ENCODE measurements at regions not wholly inside any gene's neighbourhood (a gene's known extent, or its start where the extent isn't known, plus 50 kb on each side); places are given as distances from the start of the nearest gene placed in this dataset.

DNA sequence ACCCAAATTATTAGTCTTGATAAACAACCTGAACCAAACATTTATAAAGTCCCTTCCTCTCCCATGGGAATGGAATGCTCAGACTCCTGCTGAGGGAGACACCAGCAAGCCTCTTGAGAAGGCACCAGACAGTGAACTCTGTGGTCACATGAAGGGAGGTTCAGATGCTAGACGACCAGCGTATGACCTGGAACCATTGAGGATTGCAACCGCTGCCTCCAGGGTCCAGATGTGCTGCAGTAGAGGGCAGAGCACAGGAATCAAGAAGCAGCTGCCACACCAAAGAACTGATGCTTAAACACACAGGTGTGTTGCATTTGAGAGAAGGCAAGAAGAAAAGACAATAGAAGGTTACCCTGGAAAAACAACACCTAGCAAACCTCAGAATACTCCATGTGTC, 592.4 kb downstream of the AACS start:
- Mint-ChIP-seq H3K4me3 (no peak overlapping the region), H3K9me3 (no peaks in the 10 kb centered on the region), H3K4me1 (no peaks in the 10 kb centered on the region), H3K27me3 (no peaks in the 10 kb centered on the region), H3K36me3 (no peaks in the 10 kb centered on the region), H3K27ac (no peak overlapping the region)

- H3K27me3 Mint-ChIP-seq: no peaks in the 10 kb centered on the region
- no peaks in the 10 kb centered on the region for H3K4me1 Mint-ChIP-seq
- no peaks in the 10 kb centered on the region for H3K36me3 Mint-ChIP-seq
- no peak overlapping the region for H3K4me3 Mint-ChIP-seq
- H3K27ac Mint-ChIP-seq: no peak overlapping the region
- H3K9me3 Mint-ChIP-seq: peaks cover 3% of the 10 kb centered on the region
These were observed 609.5 kb downstream of the AACS start for GRCh38 chr12:125674554-125675338.

- Mint-ChIP-seq H3K36me3 (no peaks in the 10 kb centered on the region), H3K4me3 (no peak overlapping the region), H3K27ac (no peak overlapping the region), H3K4me1 (no peaks in the 10 kb centered on the region), H3K27me3 (no peaks in the 10 kb centered on the region), H3K9me3 (no peaks in the 10 kb centered on the region)
These were observed 611.1 kb downstream of the AACS start for GRCh38 chr12:125676366-125676765.

GRCh38 chr12:125677829-125678228, 612.6 kb downstream of the AACS start:
- H3K27me3 Mint-ChIP-seq: no peaks in the 10 kb centered on the region
- H3K4me1 Mint-ChIP-seq: no peaks in the 10 kb centered on the region
- no peaks in the 10 kb centered on the region for H3K9me3 Mint-ChIP-seq
- H3K36me3 Mint-ChIP-seq: no peaks in the 10 kb centered on the region
- H3K4me3 Mint-ChIP-seq: no peak overlapping the region
- H3K27ac Mint-ChIP-seq: no peak overlapping the region

DNA sequence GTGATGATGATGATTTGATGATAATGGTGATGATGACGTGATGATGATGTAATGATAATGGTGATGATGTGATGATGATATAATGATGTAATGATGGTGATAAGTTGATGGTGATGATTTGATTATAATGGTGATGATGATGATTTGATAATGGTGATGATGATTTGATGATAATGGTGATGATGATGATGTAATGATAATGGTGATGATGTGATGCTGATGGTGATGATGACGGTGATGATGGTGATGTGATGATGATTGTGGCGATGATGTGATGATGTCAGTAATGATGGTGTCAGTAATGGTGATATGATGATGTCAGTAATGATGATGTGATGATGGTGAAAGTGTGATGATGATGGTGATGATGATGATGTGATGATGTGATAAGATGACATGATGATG, 613.4 kb downstream of the AACS start:
- no peaks in the 10 kb centered on the region for H3K36me3 Mint-ChIP-seq
- no peak overlapping the region for H3K4me3 Mint-ChIP-seq
- no peaks in the 10 kb centered on the region for H3K4me1 Mint-ChIP-seq
- no peaks in the 10 kb centered on the region for H3K9me3 Mint-ChIP-seq
- no peak overlapping the region for H3K27ac Mint-ChIP-seq
- H3K27me3 Mint-ChIP-seq: no peaks in the 10 kb centered on the region

GRCh38 chr12:125683748-125684381, 618.6 kb downstream of the AACS start:
- peaks cover 2% of the 10 kb centered on the region for H3K27me3 Mint-ChIP-seq
- H3K4me3 Mint-ChIP-seq: no peak overlapping the region
- no peaks in the 10 kb centered on the region for H3K4me1 Mint-ChIP-seq
- H3K9me3 Mint-ChIP-seq: no peaks in the 10 kb centered on the region
- H3K27ac Mint-ChIP-seq: no peak overlapping the region
- no peaks in the 10 kb centered on the region for H3K36me3 Mint-ChIP-seq

DNA sequence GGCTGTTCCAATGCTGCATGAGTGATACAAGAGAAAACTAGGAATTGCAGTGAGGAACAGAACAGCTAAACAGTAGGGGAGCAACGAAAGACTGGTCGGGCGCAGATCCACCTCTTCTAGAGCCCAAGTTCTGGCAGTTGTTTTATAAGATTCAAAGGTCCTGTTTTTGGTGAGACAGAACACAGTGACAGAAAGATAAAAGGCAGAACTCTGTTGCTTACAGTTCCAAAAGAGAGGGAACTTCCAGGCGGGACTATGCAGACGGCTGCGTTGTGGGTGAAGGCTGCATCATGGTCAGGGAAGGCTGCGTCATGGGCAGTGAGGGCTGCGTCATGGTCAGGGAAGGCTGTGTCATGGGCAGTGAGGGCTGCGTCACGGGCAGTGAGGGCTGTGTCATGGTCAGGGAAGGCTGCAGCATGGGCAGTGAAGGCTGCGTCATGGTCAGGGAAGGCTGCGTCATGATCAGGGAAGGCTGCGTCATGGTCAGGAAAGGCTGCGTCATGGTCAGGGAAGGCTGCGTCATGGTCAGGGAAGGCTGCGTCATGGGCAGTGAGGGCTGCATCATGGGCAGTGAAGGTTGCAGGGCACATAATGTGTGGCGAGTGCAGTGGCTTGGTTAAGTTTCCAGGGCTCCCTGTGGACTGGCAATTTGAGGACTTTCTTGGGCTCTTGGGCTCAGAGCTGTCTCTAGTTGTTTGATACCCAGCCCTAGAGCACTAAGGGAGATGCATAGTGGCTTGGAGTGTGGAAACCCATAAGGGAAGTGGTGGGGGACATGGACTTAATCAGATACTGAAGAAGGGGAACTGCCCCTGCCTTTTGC, 619.9 kb downstream of the AACS start:
- Mint-ChIP-seq H3K4me1 (no peaks in the 10 kb centered on the region), H3K27me3 (peaks cover 2% of the 10 kb centered on the region), H3K9me3 (no peaks in the 10 kb centered on the region), H3K27ac (no peak overlapping the region), H3K4me3 (no peak overlapping the region), H3K36me3 (no peaks in the 10 kb centered on the region)

- no peaks in the 10 kb centered on the region for H3K9me3 Mint-ChIP-seq
- H3K36me3 Mint-ChIP-seq: no peaks in the 10 kb centered on the region
- peaks cover 2% of the 10 kb centered on the region for H3K27me3 Mint-ChIP-seq
- H3K27ac Mint-ChIP-seq: no peak overlapping the region
- no peaks in the 10 kb centered on the region for H3K4me1 Mint-ChIP-seq
- no peak overlapping the region for H3K4me3 Mint-ChIP-seq
These were observed 620.7 kb downstream of the AACS start for GRCh38 chr12:125685915-125686314.

- no peaks in the 10 kb centered on the region for H3K4me1 Mint-ChIP-seq
- H3K36me3 Mint-ChIP-seq: no peaks in the 10 kb centered on the region
- H3K4me3 Mint-ChIP-seq: no peak overlapping the region
- no peaks in the 10 kb centered on the region for H3K9me3 Mint-ChIP-seq
- H3K27ac Mint-ChIP-seq: no peak overlapping the region
- peaks cover 2% of the 10 kb centered on the region for H3K27me3 Mint-ChIP-seq
These were observed 622.2 kb downstream of the AACS start for GRCh38 chr12:125687403-125687802.

- H3K4me1 Mint-ChIP-seq: no peaks in the 10 kb centered on the region
- H3K27ac Mint-ChIP-seq: no peak overlapping the region
- H3K4me3 Mint-ChIP-seq: no peak overlapping the region
- peaks cover 2% of the 10 kb centered on the region for H3K27me3 Mint-ChIP-seq
- H3K9me3 Mint-ChIP-seq: no peaks in the 10 kb centered on the region
- no peaks in the 10 kb centered on the region for H3K36me3 Mint-ChIP-seq
These were observed 622.6 kb downstream of the AACS start for GRCh38 chr12:125687820-125688219.

GRCh38 chr12:125688223-125688622, 623.0 kb downstream of the AACS start:
- Mint-ChIP-seq H3K4me1 (no peaks in the 10 kb centered on the region), H3K36me3 (no peaks in the 10 kb centered on the region), H3K9me3 (no peaks in the 10 kb centered on the region), H3K27me3 (peaks cover 2% of the 10 kb centered on the region), H3K4me3 (no peak overlapping the region), H3K27ac (no peak overlapping the region)

GRCh38 chr12:125688881-125689280, 623.6 kb downstream of the AACS start:
- no peaks in the 10 kb centered on the region for H3K4me1 Mint-ChIP-seq
- no peak overlapping the region for H3K27ac Mint-ChIP-seq
- H3K36me3 Mint-ChIP-seq: no peaks in the 10 kb centered on the region
- no peak overlapping the region for H3K4me3 Mint-ChIP-seq
- no peaks in the 10 kb centered on the region for H3K9me3 Mint-ChIP-seq
- H3K27me3 Mint-ChIP-seq: peaks cover 2% of the 10 kb centered on the region

GRCh38 chr12:125689576-125690410, 624.6 kb downstream of the AACS start:
- H3K4me3 Mint-ChIP-seq: no peak overlapping the region
- H3K27ac Mint-ChIP-seq: no peak overlapping the region
- H3K36me3 Mint-ChIP-seq: no peaks in the 10 kb centered on the region
- H3K27me3 Mint-ChIP-seq: peaks cover 2% of the 10 kb centered on the region
- no peaks in the 10 kb centered on the region for H3K9me3 Mint-ChIP-seq
- H3K4me1 Mint-ChIP-seq: no peaks in the 10 kb centered on the region

- Mint-ChIP-seq H3K36me3 (no peaks in the 10 kb centered on the region), H3K27ac (no peak overlapping the region), H3K9me3 (no peaks in the 10 kb centered on the region), H3K27me3 (no peaks in the 10 kb centered on the region), H3K4me1 (no peaks in the 10 kb centered on the region), H3K4me3 (no peak overlapping the region)
These were observed 625.6 kb downstream of the AACS start for GRCh38 chr12:125690841-125691240.

- Mint-ChIP-seq H3K27ac (no peak overlapping the region), H3K36me3 (no peaks in the 10 kb centered on the region), H3K27me3 (no peaks in the 10 kb centered on the region), H3K4me1 (no peaks in the 10 kb centered on the region), H3K9me3 (no peaks in the 10 kb centered on the region), H3K4me3 (no peak overlapping the region)
These were observed 630.8 kb downstream of the AACS start for GRCh38 chr12:125696054-125696453.
